MCF 10A (cell line): ENCODE measurements at regions not wholly inside any gene's neighbourhood (a gene's known extent, or its start where the extent isn't known, plus 50 kb on each side); places are given as distances from the start of the nearest gene placed in this dataset.

Experiments
- BruUV-seq: library from RNA; stranded (reverse); fragments of 400-500 nt; replicated peaks from 2 replicates; lab custom pipeline; 2021; lab: Mats Ljungman, UMichigan
- CTCF ChIA-PET: fragments of 300-600 bp; sonication (Branson Sonifier 250); formaldehyde crosslinking; extraction: SDS; loops from one replicate; lab custom pipeline; 2021; ENCODE audit warnings: antibody characterized with exemption, inconsistent platforms; lab: Yijun Ruan, JAX
- POLR2A ChIA-PET: fragments of 300-600, 350-650 bp; sonication (Branson Sonifier 250); formaldehyde crosslinking; extraction: SDS; loops from one replicate; lab custom pipeline; 2020; ENCODE audit warnings: antibody characterized with exemption, inconsistent platforms; lab: Yijun Ruan, JAX
- DNase-seq: peaks from one replicate; pipeline ENCODE4 v3.0.0-alpha.2; 2018; ENCODE audit not compliant: unreplicated experiment
- H3K27ac Mint-ChIP-seq: one replicate; pipeline ENCODE4 v1.8.0; 2022; ENCODE audit warnings: mild to moderate bottlenecking, low read depth, mixed read lengths; ENCODE audit not compliant: unreplicated experiment
- H3K27me3 Mint-ChIP-seq: one replicate; pipeline ENCODE4 v1.8.0; 2022; ENCODE audit warnings: mixed read lengths; ENCODE audit not compliant: insufficient read depth, unreplicated experiment
- H3K36me3 Mint-ChIP-seq: one replicate; pipeline ENCODE4 v1.8.0; 2022; ENCODE audit warnings: mild to moderate bottlenecking, moderate library complexity, mixed read lengths; ENCODE audit not compliant: insufficient read depth, unreplicated experiment
- H3K4me1 Mint-ChIP-seq: one replicate; pipeline ENCODE4 v1.8.0; 2022; ENCODE audit warnings: mixed read lengths; ENCODE audit not compliant: insufficient read depth, unreplicated experiment
- H3K4me3 Mint-ChIP-seq: one replicate; pipeline ENCODE4 v1.8.0; 2022; ENCODE audit warnings: mild to moderate bottlenecking, moderate library complexity, mixed read lengths; ENCODE audit not compliant: unreplicated experiment
- H3K9me3 Mint-ChIP-seq: one replicate; pipeline ENCODE4 v1.8.0; 2022; ENCODE audit warnings: mixed read lengths; ENCODE audit not compliant: unreplicated experiment
- intact Hi-C: fragments of 100-400 bp; cut with micrococcal nuclease; formaldehyde crosslinking; loops from 2 replicates; pipeline ENCODE4 v1.14.1; 2022
- TF ChIP-seq, protein P1 (sequence below): fragments of 200-600 bp; IDR thresholded peaks from one replicate; pipeline ENCODE4 v1.8.0; 2022; ENCODE audit warnings: antibody characterized with exemption, mild to moderate bottlenecking; ENCODE audit not compliant: unreplicated experiment

DNA sequence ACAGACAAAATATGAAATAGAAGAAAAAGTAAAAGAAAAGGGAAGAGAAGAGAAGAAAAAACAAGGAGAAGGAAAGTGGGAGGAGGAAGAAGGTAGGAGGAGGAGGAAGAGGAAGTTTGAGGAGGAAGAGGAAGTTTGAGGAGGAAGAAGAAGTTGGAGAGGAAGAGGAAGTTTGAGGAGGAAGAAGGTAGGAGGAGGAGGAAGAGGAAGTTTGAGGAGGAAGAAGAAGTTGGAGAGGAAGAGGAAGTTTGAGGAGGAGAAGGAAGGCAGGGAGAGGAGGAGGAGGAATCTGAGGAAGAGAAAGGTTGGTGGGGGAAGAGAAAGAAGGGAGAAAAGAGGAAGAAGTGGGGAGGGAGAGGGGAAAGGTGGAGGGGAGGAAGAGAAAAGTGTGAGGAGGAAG lies 169.2 kb upstream of the RORA start:
- Mint-ChIP-seq H3K4me1 (peaks cover 8% of the 10 kb centered on the region), H3K27me3 (no peaks in the 10 kb centered on the region), H3K27ac (no peak overlapping the region), H3K4me3 (no peak overlapping the region), H3K36me3 (no peaks in the 10 kb centered on the region), H3K9me3 (no peaks in the 10 kb centered on the region)
- no peak for DNase-seq
- intact Hi-C loops: no loop called here
- TF ChIP-seq, protein P1, sequence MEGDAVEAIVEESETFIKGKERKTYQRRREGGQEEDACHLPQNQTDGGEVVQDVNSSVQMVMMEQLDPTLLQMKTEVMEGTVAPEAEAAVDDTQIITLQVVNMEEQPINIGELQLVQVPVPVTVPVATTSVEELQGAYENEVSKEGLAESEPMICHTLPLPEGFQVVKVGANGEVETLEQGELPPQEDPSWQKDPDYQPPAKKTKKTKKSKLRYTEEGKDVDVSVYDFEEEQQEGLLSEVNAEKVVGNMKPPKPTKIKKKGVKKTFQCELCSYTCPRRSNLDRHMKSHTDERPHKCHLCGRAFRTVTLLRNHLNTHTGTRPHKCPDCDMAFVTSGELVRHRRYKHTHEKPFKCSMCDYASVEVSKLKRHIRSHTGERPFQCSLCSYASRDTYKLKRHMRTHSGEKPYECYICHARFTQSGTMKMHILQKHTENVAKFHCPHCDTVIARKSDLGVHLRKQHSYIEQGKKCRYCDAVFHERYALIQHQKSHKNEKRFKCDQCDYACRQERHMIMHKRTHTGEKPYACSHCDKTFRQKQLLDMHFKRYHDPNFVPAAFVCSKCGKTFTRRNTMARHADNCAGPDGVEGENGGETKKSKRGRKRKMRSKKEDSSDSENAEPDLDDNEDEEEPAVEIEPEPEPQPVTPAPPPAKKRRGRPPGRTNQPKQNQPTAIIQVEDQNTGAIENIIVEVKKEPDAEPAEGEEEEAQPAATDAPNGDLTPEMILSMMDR: no peak
- ChIA-PET CTCF (no interaction called here), POLR2A (no interaction called here)
- no TSS peak for BruUV-seq

DNA sequence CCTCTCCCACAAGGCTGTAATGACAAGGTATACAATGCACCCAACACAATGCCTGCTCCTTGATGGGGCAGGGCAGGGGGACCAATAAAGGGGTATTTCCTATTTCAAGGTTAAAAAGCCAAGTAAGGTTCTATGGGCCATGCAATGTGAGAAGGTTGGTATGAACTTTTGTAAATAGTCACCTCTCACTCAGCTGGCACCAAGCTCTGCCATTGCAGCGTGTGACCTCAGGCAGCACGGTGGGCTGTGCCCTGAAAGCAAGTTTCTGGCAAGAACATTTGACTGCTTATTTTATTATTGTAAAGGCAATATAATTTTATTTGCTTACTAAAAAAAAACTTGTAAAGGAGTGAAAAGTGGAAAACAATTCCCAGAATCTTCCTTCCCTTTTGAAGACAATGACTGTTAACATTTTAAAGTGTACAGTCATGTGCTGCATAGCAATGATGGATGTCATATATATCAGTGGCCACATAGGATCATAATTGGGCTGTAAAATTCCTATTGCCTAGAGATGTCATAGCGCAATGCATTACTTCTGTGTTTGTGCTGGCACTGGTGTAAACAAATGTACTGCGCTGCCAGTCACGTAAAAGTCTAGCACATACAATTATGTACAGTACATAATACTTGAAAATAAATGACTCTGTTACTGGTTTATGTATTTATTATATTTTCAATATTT lies 167.3 kb upstream of the RORA start:
- DNase-seq: no peak
- Mint-ChIP-seq H3K4me1 (peaks cover 8% of the 10 kb centered on the region), H3K36me3 (no peaks in the 10 kb centered on the region), H3K27me3 (no peaks in the 10 kb centered on the region), H3K27ac (no peak overlapping the region), H3K4me3 (no peak overlapping the region), H3K9me3 (no peaks in the 10 kb centered on the region)
- intact Hi-C loops: no loop called here
- POLR2A ChIA-PET: no interaction called here
- BruUV-seq: no TSS peak
- CTCF ChIA-PET: no interaction called here
- TF ChIP-seq, protein P1: no peak

DNA sequence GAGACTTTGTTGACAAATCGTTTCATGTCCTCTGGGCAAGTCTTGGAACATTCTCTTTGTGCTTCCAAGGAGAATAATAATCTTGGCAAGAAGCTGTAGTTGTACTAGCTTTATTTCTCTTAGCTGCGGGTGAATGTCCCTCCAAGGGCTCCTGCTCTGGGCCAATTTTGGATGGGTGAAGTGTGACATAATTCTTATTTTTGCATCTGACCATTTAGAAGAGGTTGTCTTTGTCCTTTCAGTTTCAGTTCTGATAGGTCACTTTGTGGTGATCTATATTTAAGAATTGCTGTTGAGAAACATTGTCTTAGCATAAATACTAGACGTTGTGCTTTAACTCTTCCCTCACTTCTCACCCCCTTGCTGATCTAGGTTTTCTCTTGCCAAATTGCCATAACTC lies 164.8 kb upstream of the RORA start:
- Mint-ChIP-seq H3K4me3 (no peak overlapping the region), H3K9me3 (no peaks in the 10 kb centered on the region), H3K36me3 (no peaks in the 10 kb centered on the region), H3K27me3 (no peaks in the 10 kb centered on the region), H3K4me1 (peaks cover 8% of the 10 kb centered on the region), H3K27ac (no peak overlapping the region)
- POLR2A ChIA-PET: interaction anchor here (1.5 kb wide), 1 partner anchor 17 kb away, joined by 3 read pairs; no protein-coding TSS in a partner anchor
- TF ChIP-seq, protein P1: no peak
- no peak for DNase-seq
- intact Hi-C loops: loop anchor here (1.0 kb wide), 1 partner anchor 14 kb away; no protein-coding TSS in a partner anchor
- BruUV-seq: no TSS peak
- CTCF ChIA-PET: interaction anchor here (0.6 to 1.6 kb wide), 3 partner anchors 13 to 436 kb away, joined by 3 to 6 read pairs (median 3); no protein-coding TSS in a partner anchor

DNA sequence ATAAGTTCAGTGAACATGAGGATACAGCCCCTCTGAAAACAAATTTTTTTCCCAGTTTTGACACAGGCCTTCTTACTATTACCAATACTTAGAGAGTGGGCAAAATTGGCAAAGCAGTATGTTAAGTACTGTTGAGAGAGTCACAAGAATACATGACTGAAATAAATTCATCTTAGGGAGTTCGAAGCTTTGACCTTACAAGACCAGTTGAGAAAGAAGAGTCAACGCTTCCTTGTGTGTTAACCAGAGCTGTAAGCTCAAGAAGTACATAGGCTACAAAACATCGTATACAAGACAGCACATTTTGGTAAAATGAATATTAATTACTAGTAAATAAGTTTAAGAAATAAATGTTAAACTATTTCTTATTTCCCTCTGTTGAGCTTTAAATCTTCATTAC lies 164.4 kb upstream of the RORA start:
- intact Hi-C loops: no loop called here
- TF ChIP-seq, protein P1: no peak
- no peak for DNase-seq
- peaks cover 8% of the 10 kb centered on the region for H3K4me1 Mint-ChIP-seq
- no peaks in the 10 kb centered on the region for H3K36me3 Mint-ChIP-seq
- CTCF ChIA-PET: interaction anchor here (0.6 to 1.6 kb wide), 3 partner anchors 14 to 437 kb away, joined by 3 to 6 read pairs (median 3); no protein-coding TSS in a partner anchor
- POLR2A ChIA-PET: interaction anchor here (1.5 kb wide), 1 partner anchor 17 kb away, joined by 3 read pairs; no protein-coding TSS in a partner anchor
- no TSS peak for BruUV-seq
- H3K9me3 Mint-ChIP-seq: no peaks in the 10 kb centered on the region
- no peaks in the 10 kb centered on the region for H3K27me3 Mint-ChIP-seq
- no peak overlapping the region for H3K27ac Mint-ChIP-seq
- no peak overlapping the region for H3K4me3 Mint-ChIP-seq
